HUES6 (cell line): ENCODE measurements at regions not wholly inside any gene's neighbourhood (a gene's known extent, or its start where the extent isn't known, plus 50 kb on each side); places are given as distances from the start of the nearest gene placed in this dataset.

Experiments
- H3K27ac ChIP-seq: 2 replicates; pipeline ENCODE4 v1.7.0; 2013; ENCODE audit warnings: low read depth, mild to moderate bottlenecking, low read length, inconsistent platforms
- H3K27me3 ChIP-seq: 2 replicates; pipeline ENCODE4 v1.6.1; 2013; ENCODE audit warnings: low read length; ENCODE audit not compliant: control insufficient read depth, insufficient read depth
- H3K36me3 ChIP-seq: 2 replicates; pipeline ENCODE4 v1.6.1; 2013; ENCODE audit warnings: low read length; ENCODE audit not compliant: control insufficient read depth, insufficient read depth
- H3K4me1 ChIP-seq: 2 replicates; pipeline ENCODE4 v1.6.1; 2013; ENCODE audit warnings: low read length; ENCODE audit not compliant: control insufficient read depth, insufficient read depth
- H3K4me3 ChIP-seq: 2 replicates; pipeline ENCODE4 v1.5.1; 2013; ENCODE audit warnings: low read depth, low read length
- H3K9ac ChIP-seq: one replicate; pipeline ENCODE4 v1.6.1; 2013; ENCODE audit warnings: mild to moderate bottlenecking, low read length
- H3K9me3 ChIP-seq: 2 replicates; pipeline ENCODE4 v1.6.1; 2013; ENCODE audit warnings: low read depth, low read length; ENCODE audit not compliant: control insufficient read depth, insufficient read depth

DNA sequence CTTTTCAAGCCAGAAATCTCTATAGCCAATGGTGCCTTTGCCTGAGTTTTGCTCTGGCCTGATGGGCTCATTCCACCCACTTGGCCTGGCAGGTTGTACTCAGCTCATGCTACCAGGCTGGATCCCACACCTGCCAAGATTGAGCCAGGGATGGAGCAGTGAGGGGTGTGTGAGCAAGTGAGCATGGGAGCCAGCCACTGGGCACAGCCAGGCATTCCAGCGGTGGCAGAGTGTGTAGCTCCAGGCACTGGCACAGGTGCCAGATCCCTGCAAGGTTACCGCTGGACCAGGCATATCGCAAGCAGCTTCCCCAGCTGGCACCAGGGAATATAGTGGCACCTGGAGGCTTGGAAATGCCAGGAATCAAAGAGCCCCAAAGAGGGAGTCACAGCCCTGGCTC, 2395.6 kb upstream of the C9orf72 start:
- Histone ChIP-seq H3K9me3 (peaks cover 6% of the 10 kb centered on the region; the same call in 1 of the 2 replicates), H3K27ac (no peak overlapping the region), H3K27me3 (no peaks in the 10 kb centered on the region), H3K36me3 (no peaks in the 10 kb centered on the region), H3K4me1 (no peaks in the 10 kb centered on the region), H3K4me3 (no peak overlapping the region), H3K9ac (no peak overlapping the region)

DNA sequence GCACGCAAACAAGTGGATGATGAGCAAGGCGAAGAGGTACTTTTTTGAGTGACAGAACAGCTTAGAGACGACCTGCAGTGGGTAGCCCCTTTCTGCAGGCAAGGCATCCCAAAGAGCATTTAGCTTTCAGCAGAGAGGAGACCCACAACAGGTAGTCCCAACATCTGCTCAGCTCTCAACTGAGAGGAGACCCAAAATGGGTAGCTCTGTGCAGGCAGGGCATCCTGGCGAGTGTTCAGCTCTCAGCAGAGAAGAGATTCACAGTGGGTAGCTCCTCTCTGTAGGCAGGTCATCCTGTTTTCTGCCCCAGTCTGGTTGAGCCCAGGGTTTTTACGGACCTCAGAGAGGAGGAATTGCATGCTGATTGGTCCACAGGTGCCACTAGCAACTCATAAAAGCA, 2396.1 kb upstream of the C9orf72 start:
- H3K27me3 ChIP-seq: no peaks in the 10 kb centered on the region
- H3K4me3 ChIP-seq: no peak overlapping the region
- no peak overlapping the region for H3K9ac ChIP-seq
- no peak overlapping the region for H3K27ac ChIP-seq
- no peaks in the 10 kb centered on the region for H3K36me3 ChIP-seq
- no peaks in the 10 kb centered on the region for H3K4me1 ChIP-seq
- peaks cover 6% of the 10 kb centered on the region; the same call in 1 of the 2 replicates for H3K9me3 ChIP-seq

GRCh38 chr9:29969856-29970647, 2396.8 kb upstream of the C9orf72 start:
- Histone ChIP-seq H3K9me3 (peaks cover 6% of the 10 kb centered on the region; the same call in 1 of the 2 replicates), H3K27me3 (no peaks in the 10 kb centered on the region), H3K36me3 (no peaks in the 10 kb centered on the region), H3K4me1 (no peaks in the 10 kb centered on the region), H3K27ac (no peak overlapping the region), H3K4me3 (no peak overlapping the region), H3K9ac (no peak overlapping the region)

GRCh38 chr9:29974197-29974596, 2400.9 kb upstream of the C9orf72 start:
- Histone ChIP-seq H3K27ac (no peak overlapping the region), H3K4me1 (no peaks in the 10 kb centered on the region), H3K4me3 (no peak overlapping the region), H3K9ac (no peak overlapping the region), H3K27me3 (no peaks in the 10 kb centered on the region), H3K9me3 (peaks cover 4% of the 10 kb centered on the region; the same call in 1 of the 2 replicates), H3K36me3 (no peaks in the 10 kb centered on the region)

DNA sequence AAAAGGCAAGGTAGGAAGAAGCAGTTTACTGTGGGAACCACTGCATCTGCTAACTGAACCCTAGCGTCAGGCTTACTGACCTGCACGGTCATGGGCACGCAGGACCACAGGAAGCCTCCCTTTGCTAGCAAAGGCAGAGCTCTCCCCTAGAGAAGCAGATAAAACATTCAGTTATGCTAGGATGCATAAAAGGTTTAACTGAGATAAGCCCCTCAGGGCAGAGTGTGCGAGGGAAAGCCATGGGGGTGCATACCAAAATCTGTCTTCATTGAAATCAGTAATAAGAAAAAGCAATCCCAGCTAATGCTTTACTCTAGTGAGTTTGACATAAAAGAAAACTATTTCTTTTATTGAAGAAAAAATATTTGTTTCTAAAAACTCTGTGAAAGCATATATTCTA, 2403.7 kb upstream of the C9orf72 start:
- H3K27me3 ChIP-seq: no peaks in the 10 kb centered on the region
- H3K9ac ChIP-seq: no peak overlapping the region
- H3K36me3 ChIP-seq: no peaks in the 10 kb centered on the region
- H3K4me3 ChIP-seq: no peak overlapping the region
- H3K4me1 ChIP-seq: no peaks in the 10 kb centered on the region
- H3K9me3 ChIP-seq: no peaks in the 10 kb centered on the region
- H3K27ac ChIP-seq: no peak overlapping the region

GRCh38 chr9:29981013-29981412, 2403.4 kb upstream of the ACO1 start:
- no peak overlapping the region for H3K9ac ChIP-seq
- no peak overlapping the region for H3K4me3 ChIP-seq
- H3K27ac ChIP-seq: no peak overlapping the region
- no peaks in the 10 kb centered on the region for H3K4me1 ChIP-seq
- H3K27me3 ChIP-seq: no peaks in the 10 kb centered on the region
- H3K9me3 ChIP-seq: no peaks in the 10 kb centered on the region
- H3K36me3 ChIP-seq: no peaks in the 10 kb centered on the region

- H3K27ac ChIP-seq: no peak overlapping the region
- no peak overlapping the region for H3K4me3 ChIP-seq
- H3K9ac ChIP-seq: no peak overlapping the region
- no peaks in the 10 kb centered on the region for H3K27me3 ChIP-seq
- H3K36me3 ChIP-seq: no peaks in the 10 kb centered on the region
- H3K4me1 ChIP-seq: no peaks in the 10 kb centered on the region
- no peaks in the 10 kb centered on the region for H3K9me3 ChIP-seq
Measured at GRCh38 chr9:29999645-30000044, 2384.8 kb upstream of the ACO1 start.

DNA sequence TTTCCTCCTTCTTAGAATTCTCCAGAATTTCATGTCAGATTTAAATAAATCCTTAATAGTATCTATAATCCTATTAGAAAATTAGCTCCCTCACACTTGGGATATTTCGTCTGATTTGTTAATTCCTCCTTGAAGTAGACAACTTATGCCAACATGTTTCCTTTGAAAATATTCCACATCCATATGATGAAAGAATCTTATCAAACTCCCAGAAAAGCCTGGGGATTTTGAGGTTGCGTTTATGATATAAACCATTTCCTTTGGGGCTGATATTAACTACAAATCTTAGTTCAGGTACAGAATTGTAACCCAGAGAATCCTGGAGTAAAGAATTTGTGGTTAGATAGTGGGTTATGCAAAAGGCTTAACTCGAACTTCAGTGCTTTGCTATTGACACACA, 2373.8 kb upstream of the ACO1 start:
- no peak overlapping the region for H3K27ac ChIP-seq

DNA sequence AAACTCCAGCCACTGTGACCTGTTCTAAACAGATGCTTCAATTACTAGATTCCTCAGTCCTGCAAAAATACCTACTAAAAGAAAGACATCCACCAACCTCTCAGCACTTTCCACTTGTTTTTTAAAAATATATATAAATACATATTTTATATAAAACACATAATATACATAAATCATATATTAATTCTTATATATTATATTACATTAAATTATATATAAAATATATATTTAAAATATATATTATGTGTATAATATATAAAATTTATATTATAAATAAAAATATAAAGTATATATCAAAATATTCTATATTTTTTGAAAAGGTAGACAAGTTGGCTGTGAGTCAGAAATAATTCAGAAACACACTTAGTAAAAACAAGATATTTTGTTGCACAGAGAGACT, 2371.8 kb upstream of the ACO1 start:
- Histone ChIP-seq H3K27ac (no peak overlapping the region), H3K9me3 (no peaks in the 10 kb centered on the region), H3K4me1 (no peaks in the 10 kb centered on the region), H3K9ac (no peak overlapping the region), H3K36me3 (no peaks in the 10 kb centered on the region), H3K4me3 (no peak overlapping the region), H3K27me3 (no peaks in the 10 kb centered on the region)

More for the DNA sequence above, 2373.8 kb upstream of the ACO1 start:
- H3K9me3 ChIP-seq: no peaks in the 10 kb centered on the region
- H3K9ac ChIP-seq: no peak overlapping the region
- H3K4me1 ChIP-seq: no peaks in the 10 kb centered on the region
- no peaks in the 10 kb centered on the region for H3K36me3 ChIP-seq
- H3K27me3 ChIP-seq: no peaks in the 10 kb centered on the region
- no peak overlapping the region for H3K4me3 ChIP-seq

DNA sequence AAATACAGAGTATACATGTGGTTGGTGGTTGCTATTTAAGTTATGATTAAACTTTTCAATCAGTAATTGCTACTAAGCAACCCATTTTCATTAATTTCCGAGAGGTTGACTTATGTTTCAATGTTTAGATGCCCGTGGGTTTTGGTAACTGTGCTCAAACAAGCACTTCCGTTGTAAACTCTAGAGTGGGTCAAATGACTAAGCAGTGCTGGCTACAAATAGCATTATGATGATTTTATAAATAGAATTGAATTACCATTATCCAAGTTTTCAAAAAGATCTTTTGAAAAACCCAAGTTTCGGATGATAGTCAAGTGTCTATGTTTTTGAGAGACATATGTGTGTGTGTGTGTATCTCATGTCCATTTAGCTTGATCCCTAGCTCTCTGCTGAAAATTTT, 2369.4 kb upstream of the ACO1 start:
- Histone ChIP-seq H3K9ac (no peak overlapping the region), H3K27ac (no peak overlapping the region), H3K27me3 (no peaks in the 10 kb centered on the region), H3K36me3 (no peaks in the 10 kb centered on the region), H3K4me1 (no peaks in the 10 kb centered on the region), H3K9me3 (no peaks in the 10 kb centered on the region), H3K4me3 (no peak overlapping the region)

DNA sequence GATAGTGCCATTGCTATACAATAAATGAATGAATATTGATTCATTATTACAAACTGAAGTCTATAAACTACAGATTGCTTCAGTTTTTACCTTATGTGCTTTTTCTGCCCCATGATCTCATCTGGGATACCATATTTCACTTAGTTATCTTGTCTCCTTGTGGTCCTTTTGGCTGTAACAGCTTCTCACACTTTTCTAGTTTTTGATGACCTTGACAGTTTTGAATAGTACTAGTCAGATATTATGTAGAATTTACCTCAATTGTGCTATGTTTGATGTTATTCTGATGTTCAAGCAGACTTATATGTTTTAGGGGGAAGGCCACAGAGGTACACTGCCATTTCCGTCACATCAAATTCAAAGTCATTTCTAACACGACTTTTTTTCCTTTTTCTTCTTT, 2364.3 kb upstream of the ACO1 start:
- no peaks in the 10 kb centered on the region for H3K4me1 ChIP-seq
- H3K4me3 ChIP-seq: no peak overlapping the region
- no peaks in the 10 kb centered on the region for H3K27me3 ChIP-seq
- no peak overlapping the region for H3K9ac ChIP-seq
- no peaks in the 10 kb centered on the region for H3K36me3 ChIP-seq
- no peaks in the 10 kb centered on the region for H3K9me3 ChIP-seq
- H3K27ac ChIP-seq: no peak overlapping the region
